ENCODE measurements at regions not wholly inside any gene's neighbourhood (a gene's known extent, or its start where the extent isn't known, plus 50 kb on each side); places are given as distances from the start of the nearest gene placed in this dataset.
"Not testable (repeated sequence)": the region's sequence is repeated elsewhere in the genome, so short reads cannot be mapped to it uniquely, and the experiment has no call there.

DNA sequence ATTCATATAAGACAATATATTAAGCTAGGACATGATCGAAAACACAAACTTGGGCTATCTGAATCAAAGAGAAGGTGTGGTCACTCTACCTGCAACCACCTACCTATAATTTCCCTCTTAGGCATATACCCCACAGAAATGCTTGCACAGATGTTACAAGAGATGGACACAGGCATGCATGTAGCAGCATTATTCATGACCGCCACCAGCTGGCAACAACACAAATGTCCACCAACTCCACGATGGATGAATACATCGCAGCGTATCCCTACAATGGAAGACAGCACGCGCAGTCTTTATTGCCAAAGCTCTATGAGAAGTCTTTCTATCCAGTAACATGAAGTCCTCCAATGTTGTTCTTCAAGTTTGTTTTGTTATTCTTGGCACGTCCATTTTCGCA, 90.8 kb downstream of the ARL4C start:
- DNase-seq (ENCODE audit: low read depth in 2 of 2), result no peak

DNA sequence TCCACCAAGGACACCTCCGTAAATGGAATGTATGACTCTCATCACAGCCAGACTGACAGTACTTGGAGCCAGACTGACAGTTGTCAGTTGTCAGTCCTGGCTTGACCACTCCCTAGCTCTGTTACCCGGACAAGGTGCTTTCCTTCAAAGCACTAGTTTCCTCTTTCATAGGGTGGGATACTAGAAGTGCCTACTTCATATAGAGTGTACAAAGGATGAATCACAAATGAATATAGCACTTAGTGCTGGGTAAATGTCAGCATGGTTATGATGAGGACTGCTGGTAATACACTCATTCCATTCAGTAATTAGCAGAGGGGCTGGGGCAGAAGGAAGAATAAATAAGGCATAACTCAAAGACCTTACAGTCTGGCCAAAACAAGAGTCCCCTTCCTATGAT, 91.4 kb downstream of the ARL4C start:
- no peak for DNase-seq (ENCODE audit: low read depth in 2 of 2)

DNA sequence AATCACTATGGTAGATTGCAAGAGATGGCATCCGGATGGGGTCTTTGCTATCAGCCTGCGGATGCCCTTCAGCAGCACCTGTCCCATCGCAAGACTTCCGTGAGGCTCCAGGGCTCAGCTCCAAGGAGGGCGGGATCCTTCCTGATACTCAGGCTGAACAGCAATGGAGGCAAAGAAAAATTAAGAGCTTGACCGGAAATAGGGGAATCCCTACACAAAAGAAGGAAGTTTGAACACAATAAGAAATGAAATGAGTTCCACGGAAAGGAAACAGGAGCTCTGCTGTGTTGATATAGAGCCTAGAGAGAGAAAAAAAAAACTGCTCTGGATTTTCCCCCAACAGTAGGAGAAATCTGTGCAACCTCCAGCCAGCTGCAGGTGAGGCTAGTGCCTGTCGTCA, 91.9 kb downstream of the ARL4C start:
- DNase-seq (ENCODE audit: low read depth in 2 of 2), result no peak

DNA sequence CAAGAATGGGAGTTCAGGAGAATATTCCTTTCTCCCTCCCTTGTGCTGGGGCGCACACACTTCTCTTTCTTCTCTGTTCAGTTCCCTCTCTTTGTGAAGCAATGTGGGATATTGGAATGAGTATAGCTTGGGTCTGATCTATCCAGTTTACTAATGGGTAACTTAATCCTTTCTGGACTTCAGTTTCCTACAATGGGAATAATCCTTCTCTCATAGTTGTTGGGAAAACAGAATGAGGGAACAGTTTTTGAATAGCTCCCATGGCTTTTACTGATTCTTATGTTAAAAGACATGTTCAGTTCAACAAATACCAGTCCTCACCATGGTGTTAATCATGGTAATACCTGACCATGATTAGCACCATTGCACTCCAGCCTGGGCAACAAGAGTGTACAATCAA, 93.1 kb downstream of the ARL4C start:
- no peak for DNase-seq (ENCODE audit: low read depth in 2 of 2)

DNA sequence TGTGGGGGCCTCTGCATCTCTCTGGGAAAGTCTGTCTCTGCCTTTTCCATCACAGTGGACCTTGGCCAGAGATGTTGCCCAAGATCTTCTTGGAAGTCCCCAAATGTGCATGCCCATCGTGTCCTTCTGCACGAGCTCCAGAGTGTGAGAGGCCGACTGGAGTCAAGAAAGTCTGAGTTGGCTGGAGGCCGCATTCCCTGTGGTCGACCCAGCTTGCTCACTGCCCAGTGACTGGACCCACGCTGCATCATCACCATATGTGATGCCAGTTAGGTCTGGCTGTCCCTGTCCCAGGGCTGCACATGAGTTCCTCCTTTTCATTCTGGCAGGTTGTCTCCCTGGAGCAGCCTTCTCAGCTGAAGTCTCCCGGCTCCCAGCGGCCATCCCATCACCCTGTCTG, 93.8 kb downstream of the ARL4C start:
- DNase-seq (ENCODE audit: low read depth in 2 of 2), result no peak

DNA sequence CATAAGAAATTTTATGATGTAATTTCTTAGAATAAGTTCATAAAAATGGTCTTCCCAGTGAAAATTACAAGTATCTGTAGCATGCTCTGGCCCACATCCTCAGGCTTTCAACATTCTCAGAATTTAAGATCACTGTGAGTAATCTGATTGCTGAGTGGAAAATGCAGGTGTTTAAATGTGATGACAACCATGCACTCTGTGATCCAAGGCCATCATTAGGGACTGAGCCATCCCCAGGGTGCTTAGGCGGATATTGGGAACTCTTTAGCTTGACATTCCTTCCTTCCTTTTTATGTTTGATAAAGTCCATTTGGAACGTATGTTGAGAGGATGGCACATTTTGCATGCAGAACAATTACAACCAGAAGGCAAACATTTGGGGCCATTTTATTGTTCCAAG, 95.5 kb downstream of the ARL4C start:
- DNase-seq (ENCODE audit: low read depth in 2 of 2), result no peak

DNA sequence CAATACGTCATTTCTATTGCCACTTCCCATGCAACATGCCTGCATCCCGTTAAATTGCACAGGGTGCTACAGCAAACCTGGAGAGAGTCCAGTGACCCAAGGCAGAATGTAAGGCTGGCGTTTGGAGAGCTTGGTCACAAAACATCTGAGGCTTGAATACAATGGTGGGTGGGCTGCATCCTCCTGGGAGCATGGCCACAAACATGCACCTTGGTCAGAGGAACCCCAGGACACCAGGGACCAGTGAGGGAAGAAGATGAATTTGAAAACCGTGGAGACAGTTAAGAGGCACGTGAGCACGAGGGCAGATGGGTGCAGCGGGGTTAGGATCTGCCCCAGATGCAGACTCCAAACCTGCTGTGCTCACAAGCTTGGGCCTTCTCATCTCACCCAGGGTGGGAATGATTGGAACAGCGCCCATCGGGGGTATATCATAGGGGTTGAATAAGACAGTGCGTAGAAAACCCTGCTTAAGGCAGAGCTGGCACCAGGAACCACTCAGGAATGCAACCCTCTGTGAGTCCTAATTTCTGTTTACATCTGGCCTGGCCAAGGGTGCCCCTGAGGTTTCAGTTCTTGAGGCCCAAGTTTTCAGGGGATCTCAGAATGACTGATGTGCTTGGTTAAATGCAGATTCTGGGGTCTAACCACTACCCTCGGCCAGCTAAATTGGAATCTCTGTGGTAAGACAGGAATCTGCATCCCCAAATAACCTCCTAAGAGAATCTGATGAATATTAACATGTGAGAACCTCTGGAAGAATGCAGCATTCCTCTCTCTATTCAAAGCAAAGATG, 97.2 kb downstream of the ARL4C start:
- peak; percentile 29 to 39 for DNase-seq (ENCODE audit: low read depth in 2 of 2)

DNA sequence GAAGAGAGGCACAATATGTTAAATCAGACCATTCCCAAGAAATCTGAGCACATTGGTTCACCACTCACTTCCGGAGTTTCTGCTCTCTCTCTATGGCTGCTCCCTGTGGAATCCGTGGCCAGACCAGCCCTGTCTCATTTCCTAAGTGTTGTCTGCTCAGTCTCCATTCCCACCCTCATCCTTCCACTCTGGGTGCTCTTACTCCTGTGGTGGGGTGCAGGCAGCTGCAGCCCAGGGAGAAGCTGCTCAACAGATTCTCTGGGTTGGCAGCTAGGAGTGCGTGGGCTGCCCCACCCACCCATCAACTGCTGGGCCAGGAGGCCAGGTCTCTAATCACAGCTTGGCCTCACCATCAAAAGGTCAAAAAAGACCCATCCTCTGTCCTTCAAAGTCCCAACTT, 98.3 kb downstream of the ARL4C start:
- DNase-seq (ENCODE audit: low read depth in 2 of 2), result no peak

DNA sequence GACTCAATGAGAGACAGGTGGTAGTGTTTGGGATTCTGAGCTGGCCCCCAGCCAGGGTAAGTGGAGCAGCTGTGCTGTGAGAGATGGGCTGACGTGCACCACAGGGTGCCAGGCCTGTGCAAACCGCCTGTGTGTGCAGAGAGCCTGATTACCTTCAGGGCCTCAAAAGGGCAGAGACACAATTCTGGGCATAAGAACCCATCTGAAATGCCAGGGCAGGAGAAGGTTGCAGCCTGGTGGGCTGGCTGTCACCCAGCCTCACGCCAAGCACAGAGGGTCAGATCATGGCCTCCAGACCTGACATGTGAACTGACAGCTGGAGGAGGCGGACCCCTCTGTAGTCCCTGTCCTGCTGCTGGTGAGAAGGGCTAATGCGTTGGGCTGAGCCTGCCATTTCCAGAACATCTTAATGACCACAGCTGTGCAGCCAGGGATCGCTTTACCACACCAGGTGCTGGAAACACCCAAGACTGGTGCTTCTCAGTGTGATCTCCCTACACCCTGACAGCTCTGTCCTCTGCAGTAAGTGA, 100.9 kb downstream of the ARL4C start:
- DNase-seq (ENCODE audit: low read depth in 2 of 2), result no peak

DNA sequence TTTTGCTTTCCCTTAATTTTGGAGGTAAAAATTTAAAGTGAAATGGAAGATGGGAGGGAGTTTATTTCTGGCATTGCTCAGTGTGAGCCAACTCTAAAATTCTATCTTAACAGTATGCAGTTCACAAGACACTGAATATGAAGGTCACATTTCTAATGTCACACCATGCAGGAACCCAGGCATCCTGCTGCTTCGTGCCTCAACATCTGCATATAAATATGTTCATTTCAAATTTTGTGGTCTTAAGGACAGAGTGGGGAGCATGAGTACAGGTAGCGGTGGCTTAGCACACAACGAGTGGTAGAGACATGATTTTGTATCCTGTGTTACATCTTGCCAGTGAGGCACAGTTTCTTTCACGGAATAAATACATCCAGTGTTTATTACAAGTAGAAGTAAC, 102.4 kb downstream of the ARL4C start:
- DNase-seq (ENCODE audit: low read depth in 2 of 2), result no peak

DNA sequence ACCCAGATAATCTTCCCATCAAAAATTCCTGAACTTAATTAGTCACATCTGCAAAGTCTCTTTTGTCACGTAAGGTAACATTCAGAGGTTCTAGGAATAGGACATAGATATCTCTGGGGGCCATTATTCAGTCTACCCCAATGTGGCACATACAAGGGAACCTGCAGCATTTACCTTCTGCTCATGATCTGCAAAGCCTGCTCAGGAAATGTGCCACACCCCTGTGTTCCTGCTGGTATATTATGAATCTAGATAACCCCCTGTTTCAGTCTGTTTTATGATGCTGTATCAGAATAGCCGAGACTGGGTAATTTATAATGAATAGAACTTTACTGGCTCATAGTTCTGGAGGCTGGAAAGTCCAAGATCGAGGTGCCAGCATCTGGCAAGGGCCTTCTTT, 103.5 kb downstream of the ARL4C start:
- no peak for DNase-seq (ENCODE audit: low read depth in 2 of 2)

DNA sequence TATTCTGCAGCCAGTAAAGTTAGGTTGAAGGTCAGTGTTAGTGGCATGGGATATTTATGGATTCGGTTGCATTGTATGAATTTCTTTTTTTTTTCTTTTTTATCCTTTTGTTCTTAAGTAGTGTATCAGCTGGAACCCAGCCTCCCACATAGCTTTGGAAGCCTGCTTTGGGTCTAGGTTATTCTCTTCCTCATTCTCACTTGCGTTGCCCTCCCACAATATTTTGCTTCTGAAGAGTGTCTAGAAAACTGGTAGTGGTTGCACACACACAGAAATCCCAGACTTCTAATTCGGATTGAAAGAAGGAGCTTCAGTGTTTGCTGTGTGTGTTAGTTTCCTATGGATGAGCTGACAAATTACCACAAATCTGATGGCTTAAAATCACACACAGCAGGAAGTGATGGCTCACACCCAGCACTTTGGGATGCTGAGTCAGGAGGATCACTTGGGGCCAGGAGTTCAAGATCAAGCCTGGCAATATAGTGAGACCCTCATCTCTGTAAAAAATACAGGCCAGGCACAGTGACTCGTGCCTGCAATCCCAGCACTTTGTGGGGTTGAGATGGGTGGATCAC, 104.8 kb downstream of the ARL4C start:
- no peak for DNase-seq (ENCODE audit: low read depth in 2 of 2)

DNA sequence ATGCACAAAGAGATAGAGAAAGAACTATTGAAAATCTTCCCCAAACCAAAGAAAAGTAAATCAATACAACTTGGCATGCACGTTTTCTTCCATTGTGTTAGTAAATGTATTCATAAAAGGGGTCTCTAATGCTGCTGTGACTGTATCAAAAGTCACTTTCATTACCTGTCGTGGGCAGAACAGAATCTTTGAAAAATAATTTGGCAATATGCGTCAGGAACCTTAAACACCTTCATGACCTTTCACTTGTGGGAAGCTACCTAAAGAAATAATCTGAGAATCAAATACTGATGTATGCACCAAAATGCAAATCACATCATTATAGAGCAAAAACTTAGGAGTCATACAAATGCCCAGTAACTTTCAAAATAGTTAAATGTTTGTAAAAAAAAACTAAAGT, 105.3 kb downstream of the ARL4C start:
- no peak for DNase-seq (ENCODE audit: low read depth in 2 of 2)

DNA sequence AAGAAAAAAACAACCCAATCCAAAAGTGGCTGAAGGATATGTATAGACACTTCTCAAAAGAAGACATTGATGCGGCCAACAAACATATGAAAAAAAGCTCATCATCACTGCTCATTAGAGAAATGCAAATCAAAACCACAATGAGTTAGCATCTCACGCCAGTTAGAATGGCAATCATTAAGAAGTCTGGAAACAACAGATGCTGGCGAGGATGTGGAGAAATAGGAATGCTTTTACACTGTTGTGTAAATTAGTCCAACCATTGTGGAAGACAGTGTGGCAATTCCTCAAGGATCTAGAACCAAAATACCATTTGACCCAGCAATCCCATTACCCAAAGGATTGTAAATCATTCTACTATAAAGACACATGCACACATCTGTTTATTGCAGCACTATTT, 107.2 kb downstream of the ARL4C start:
- not testable (repeated sequence) for DNase-seq (ENCODE audit: low read depth in 2 of 2)

DNA sequence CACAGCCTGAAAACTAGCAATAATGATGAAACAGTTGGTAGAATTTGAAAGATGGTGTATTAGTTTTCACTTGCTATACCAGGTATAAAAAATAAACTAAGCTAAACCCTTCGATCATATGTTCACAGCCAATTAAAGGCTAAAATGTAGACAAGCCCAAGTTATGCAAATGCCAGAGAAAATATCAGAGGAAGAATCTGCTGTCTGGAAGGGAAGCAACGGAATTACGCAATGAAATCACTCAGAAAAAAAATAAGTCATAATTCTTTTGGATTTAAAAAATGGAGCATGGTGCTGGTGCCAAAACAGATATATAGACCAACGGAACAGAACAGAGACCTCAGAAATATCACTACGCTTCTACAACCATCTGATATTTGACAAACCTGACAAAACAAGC, 108.3 kb downstream of the ARL4C start:
- DNase-seq (ENCODE audit: low read depth in 2 of 2), result peak in 1 of 2 experiments; percentile 19

DNA sequence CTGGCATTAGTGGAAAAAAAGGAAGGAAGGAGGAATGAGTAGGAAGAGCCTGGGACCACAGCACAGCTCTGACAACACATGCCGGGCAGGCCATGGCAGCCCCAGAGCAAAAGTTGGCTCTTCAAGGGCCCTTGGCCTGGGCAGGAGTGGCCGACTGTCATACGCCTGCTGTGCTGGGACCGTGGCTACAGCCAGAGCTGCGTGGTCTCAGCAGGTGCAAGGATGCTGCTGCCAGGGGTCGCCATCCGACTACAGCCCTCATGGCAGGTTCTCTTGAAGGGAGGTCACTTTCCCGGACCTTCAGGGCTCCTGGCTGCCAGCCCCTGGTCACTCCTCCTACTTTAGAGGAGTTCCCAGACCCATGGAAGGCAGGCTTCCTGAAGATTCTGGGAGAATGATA, 109.9 kb downstream of the ARL4C start:
- DNase-seq (ENCODE audit: low read depth in 2 of 2), result no peak

DNA sequence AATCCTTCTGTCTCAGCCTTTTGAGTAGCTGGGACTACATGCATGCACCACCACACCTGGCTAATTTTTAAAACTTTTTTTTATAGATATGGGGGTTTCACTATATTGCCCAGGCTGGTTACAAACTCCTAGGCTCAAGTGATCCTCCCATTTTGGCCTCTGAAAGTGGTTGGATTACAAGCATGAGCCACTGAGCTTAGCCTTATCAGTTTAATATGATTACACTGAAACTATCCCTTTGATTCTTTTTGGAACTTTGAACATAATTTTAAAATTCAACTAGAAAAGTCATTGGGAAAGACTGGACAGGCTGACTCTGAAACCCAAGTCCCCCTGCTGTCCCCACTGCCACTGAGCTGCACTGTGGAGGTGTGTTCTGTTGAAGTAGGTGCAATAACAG, 114.8 kb downstream of the ARL4C start:
- no peak for DNase-seq (ENCODE audit: low read depth in 2 of 2)

DNA sequence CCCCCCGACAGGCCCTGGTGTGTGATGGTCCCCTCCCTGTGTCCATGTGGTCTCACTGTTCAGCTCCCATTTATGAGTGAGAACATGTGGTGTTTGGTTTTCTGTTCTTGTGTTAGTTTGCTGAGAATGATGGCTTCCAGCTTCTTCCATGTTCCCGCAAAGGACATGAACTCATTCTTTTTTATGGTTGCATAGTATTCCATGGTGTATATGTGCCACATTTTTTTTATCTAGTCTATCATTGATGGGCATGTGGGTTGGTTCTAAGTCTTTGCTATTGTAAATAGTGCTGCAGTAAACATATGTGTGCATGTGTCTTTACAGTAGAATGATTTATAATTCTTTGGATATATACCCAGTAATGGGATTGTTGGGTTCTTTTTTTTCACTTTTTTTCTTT, 117.9 kb downstream of the ARL4C start:
- DNase-seq (ENCODE audit: low read depth in 2 of 2), result not testable (repeated sequence)

DNA sequence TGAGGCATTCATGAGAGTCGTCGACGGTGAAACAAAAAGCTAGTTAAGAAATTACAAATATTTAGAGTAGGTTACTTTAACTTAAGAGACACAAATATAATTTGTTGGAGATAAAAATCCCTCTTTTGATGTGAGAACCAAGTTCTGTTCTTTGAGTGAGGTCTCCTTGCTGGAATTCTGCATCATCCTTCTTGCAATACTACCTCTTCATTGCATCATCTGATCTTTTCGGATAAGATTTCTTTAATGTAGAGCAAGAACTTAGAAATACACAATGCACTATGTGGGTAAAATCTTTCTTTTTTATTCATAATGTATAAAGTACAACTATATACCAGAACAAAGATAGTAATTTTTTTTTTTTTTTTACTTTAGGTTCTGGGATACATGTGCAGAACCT, 118.4 kb downstream of the ARL4C start:
- DNase-seq (ENCODE audit: low read depth in 2 of 2), result peak; percentile 61 to 63

DNA sequence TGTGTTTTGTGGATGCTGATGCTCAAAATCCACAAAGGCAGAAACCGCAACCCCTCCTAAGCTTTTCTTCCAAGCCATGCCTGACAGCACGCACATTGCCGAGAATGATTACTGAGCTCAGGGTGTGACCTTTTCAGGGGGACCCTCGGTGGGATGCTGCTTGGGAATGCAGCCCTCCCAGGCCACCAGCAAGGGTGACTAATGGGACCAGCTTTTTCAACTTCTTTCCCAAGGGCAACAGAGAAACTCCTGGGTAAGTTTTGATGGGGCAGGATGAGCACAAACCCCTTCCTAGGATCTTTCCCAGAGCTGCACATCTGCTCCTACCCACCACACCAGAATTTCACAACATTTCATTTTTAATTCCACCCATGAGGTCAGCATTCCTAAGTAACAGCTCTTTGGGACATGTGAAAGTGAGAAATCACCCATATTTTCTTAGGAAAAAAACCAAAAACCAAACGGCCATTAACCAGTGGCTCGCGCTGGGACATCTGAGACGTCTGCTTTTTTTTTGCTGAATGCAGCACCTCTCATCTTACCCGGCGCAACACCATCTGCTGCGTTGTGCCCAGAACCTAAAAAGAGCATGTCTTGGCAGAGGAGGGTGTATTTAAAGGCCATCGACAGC, 119.0 kb downstream of the ARL4C start:
- peak; percentile 97 for DNase-seq (ENCODE audit: low read depth in 2 of 2)

DNA sequence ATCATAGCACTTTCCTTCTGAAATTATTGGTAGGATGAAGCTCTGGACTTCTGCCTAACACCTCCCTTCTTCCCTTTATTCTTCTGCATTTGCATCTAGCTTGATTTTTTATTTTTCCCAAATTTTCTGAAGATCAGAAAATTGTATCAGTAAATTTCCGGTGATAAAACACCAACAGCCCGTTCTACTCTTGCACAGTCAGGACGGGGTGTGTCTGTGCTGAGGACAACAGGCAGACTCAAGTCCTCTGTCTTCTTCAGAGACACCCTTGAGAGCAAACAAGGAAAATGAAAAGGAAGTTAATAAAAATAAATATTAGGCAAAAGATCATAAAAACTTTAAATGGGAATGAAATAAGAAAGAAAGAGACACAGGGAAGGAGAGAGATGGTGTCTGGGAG, 120.7 kb downstream of the ARL4C start:
- no peak for DNase-seq (ENCODE audit: low read depth in 2 of 2)

DNA sequence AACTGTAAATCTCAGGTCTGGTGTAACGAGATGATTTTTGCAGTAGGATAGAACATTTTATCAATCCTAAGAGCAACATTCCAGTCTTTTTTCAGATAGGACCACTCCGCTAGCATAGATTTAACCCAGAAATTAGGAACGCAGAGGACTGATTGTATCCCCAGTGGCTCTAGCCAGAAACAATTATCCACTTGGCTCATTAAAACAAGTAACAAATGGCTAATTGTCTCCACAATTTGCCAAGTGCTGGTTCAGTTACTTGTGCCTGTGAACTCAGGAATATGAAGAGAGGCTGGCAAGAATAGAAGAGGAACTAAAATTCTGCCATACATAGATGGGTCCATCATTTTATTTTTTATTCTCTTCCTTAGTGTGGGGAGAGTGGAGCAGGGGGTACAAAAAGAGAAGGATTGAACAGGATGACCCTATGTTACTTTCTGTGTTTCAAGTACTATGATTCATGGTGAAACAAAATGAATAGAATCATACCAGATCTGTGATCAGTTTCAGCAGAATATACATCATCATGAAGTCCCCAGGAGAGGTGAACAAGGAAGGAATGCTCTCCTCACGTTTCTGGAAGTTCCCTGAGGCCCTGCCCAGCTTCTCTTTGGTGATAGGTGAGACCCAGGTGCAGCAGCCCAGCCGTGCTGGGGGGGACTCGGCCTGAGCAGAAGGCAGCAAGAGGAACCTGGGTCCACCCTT, 121.6 kb downstream of the ARL4C start:
- DNase-seq (ENCODE audit: low read depth in 2 of 2), result no peak

Measured in fibroblast of skin of left quadriceps (primary cell).